ENCODE measurements at regions not wholly inside any gene's neighbourhood (a gene's known extent, or its start where the extent isn't known, plus 50 kb on each side); places are given as distances from the start of the nearest gene placed in this dataset.
"Not testable (repeated sequence)": the region's sequence is repeated elsewhere in the genome, so short reads cannot be mapped to it uniquely, and the experiment has no call there.

GRCh38 chr15:53903129-53903528 lies 75.1 kb upstream of the UNC13C start:
- Histone ChIP-seq H3K4me3 (no peak overlapping the region), H3K27ac (no peak overlapping the region), H3K27me3 (no peaks in the 10 kb centered on the region), H3K9me3 (no peaks in the 10 kb centered on the region), H3K4me1 (no peaks in the 10 kb centered on the region), H3K36me3 (no peaks in the 10 kb centered on the region)
- no peak for TF ChIP-seq CTCF (IDR thresholded peaks at IDR 0.05)
- intact Hi-C loops (cut with DNase I; ENCODE audit: low total_unique reads), result no loop called here
- no peak for DNase-seq

GRCh38 chr15:53893468-53893867 lies 84.8 kb upstream of the UNC13C start:
- intact Hi-C loops (cut with DNase I; ENCODE audit: low total_unique reads); H3K9me3 ChIP-seq; H3K27me3 ChIP-seq; DNase-seq; H3K4me1 ChIP-seq; H3K4me3 ChIP-seq; H3K27ac ChIP-seq; H3K36me3 ChIP-seq: not testable (repeated sequence)

- H3K4me1 ChIP-seq; DNase-seq; H3K4me3 ChIP-seq; H3K27ac ChIP-seq; intact Hi-C loops (cut with DNase I; ENCODE audit: low total_unique reads); H3K36me3 ChIP-seq; H3K9me3 ChIP-seq; H3K27me3 ChIP-seq: not testable (repeated sequence)
Measured at GRCh38 chr15:53891862-53892261, 86.4 kb upstream of the UNC13C start.

- intact Hi-C loops (cut with DNase I; ENCODE audit: low total_unique reads), result no loop called here
- Histone ChIP-seq H3K36me3 (no peaks in the 10 kb centered on the region), H3K27ac (no peak overlapping the region), H3K4me1 (peaks cover 0 to 11% (median 0%) of the 10 kb centered on the region in 4 donors), H3K27me3 (no peaks in the 10 kb centered on the region), H3K4me3 (no peak overlapping the region), H3K9me3 (peaks cover 0 to 3% (median 0%) of the 10 kb centered on the region in 3 donors)
- TF ChIP-seq CTCF (IDR thresholded peaks at IDR 0.05), result no peak
- no peak for DNase-seq
Measured at GRCh38 chr15:53884441-53884840, 93.8 kb upstream of the UNC13C start.

GRCh38 chr15:53882311-53882710 lies 95.9 kb upstream of the UNC13C start:
- H3K36me3 ChIP-seq, result no peaks in the 10 kb centered on the region
- no peak for DNase-seq
- intact Hi-C loops (cut with DNase I; ENCODE audit: low total_unique reads), result no loop called here
- TF ChIP-seq CTCF (IDR thresholded peaks at IDR 0.05), result no peak
- no peaks in the 10 kb centered on the region for H3K27me3 ChIP-seq
- H3K27ac ChIP-seq, result no peak overlapping the region
- H3K4me3 ChIP-seq, result no peak overlapping the region
- H3K9me3 ChIP-seq, result no peaks in the 10 kb centered on the region
- H3K4me1 ChIP-seq, result peaks cover 0 to 11% (median 0%) of the 10 kb centered on the region in 4 donors

- Histone ChIP-seq H3K36me3 (no peaks in the 10 kb centered on the region), H3K4me1 (peaks cover 0 to 11% (median 0%) of the 10 kb centered on the region in 4 donors), H3K27me3 (no peaks in the 10 kb centered on the region), H3K4me3 (no peak overlapping the region), H3K9me3 (no peaks in the 10 kb centered on the region), H3K27ac (no peak overlapping the region)
- DNase-seq, result no peak
- intact Hi-C loops (cut with DNase I; ENCODE audit: low total_unique reads), result no loop called here
- TF ChIP-seq CTCF (IDR thresholded peaks at IDR 0.05), result no peak
Measured at GRCh38 chr15:53880357-53880756, 97.9 kb upstream of the UNC13C start.

GRCh38 chr15:53875711-53876110 lies 102.5 kb upstream of the UNC13C start:
- H3K4me1 ChIP-seq, result no peaks in the 10 kb centered on the region
- no peaks in the 10 kb centered on the region for H3K9me3 ChIP-seq
- intact Hi-C loops (cut with DNase I; ENCODE audit: low total_unique reads), result no loop called here
- H3K36me3 ChIP-seq, result no peaks in the 10 kb centered on the region
- no peaks in the 10 kb centered on the region for H3K27me3 ChIP-seq
- no peak for TF ChIP-seq CTCF (IDR thresholded peaks at IDR 0.05)
- H3K27ac ChIP-seq, result no peak overlapping the region
- DNase-seq, result no peak
- no peak overlapping the region for H3K4me3 ChIP-seq
